ENCODE measurements at regions not wholly inside any gene's neighbourhood (a gene's known extent, or its start where the extent isn't known, plus 50 kb on each side); places are given as distances from the start of the nearest gene placed in this dataset.

DNA sequence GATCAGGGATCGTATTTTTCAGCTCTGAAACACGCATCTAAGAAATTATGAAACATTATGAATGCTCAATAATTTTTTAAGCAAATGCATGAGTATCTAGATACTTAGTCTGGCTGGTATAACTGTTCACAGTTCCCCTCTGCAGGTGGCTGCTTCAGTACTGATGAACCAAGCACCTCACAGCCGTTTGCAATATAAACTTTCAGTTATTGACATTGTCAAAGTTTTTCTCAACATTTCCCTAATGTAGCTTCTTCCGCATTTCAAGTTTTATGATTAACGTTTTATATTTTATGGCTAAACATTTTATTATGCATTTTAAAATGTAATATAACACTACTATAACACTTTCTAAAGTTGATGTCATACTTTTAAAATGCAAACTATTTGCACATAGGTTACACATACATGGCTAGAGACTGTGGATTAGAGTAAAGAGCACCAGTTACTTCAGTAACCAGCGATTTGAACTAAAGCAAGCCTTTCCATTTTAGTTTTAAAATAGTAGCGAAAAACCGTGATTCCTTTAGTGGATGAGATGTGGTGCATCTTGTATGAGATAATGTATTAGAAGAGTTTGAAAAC is 495.4 kb downstream of the XIRP2 start:
- TF ChIP-seq POLR2A (IDR thresholded peaks at IDR 0.05) = no peak
- TF ChIP-seq, protein P1, sequence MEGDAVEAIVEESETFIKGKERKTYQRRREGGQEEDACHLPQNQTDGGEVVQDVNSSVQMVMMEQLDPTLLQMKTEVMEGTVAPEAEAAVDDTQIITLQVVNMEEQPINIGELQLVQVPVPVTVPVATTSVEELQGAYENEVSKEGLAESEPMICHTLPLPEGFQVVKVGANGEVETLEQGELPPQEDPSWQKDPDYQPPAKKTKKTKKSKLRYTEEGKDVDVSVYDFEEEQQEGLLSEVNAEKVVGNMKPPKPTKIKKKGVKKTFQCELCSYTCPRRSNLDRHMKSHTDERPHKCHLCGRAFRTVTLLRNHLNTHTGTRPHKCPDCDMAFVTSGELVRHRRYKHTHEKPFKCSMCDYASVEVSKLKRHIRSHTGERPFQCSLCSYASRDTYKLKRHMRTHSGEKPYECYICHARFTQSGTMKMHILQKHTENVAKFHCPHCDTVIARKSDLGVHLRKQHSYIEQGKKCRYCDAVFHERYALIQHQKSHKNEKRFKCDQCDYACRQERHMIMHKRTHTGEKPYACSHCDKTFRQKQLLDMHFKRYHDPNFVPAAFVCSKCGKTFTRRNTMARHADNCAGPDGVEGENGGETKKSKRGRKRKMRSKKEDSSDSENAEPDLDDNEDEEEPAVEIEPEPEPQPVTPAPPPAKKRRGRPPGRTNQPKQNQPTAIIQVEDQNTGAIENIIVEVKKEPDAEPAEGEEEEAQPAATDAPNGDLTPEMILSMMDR (IDR thresholded peaks at IDR 0.05) = no peak
